Activated CD4-positive, alpha-beta T cell treated with anti-CD3 and anti-CD28 coated beads, Interleukin-2, amount 10 ng/mL, durations not matched to agents 7 days and 5 days (primary cell): ENCODE measurements at regions not wholly inside any gene's neighbourhood (a gene's known extent, or its start where the extent isn't known, plus 50 kb on each side); places are given as distances from the start of the nearest gene placed in this dataset.
"Not testable (repeated sequence)": the region's sequence is repeated elsewhere in the genome, so short reads cannot be mapped to it uniquely, and the experiment has no call there.

Experiments
- CTCF ChIA-PET: fragments of 350-600 bp; sonication (Branson Sonifier 250); formaldehyde crosslinking; loops from one replicate; lab custom pipeline; 2021; ENCODE audit warnings: antibody characterized with exemption; lab: Charles Lee
- POLR2A ChIA-PET: fragments of 350-600 bp; sonication (Branson Sonifier 250); formaldehyde crosslinking; loops from one replicate; lab custom pipeline; 2021; ENCODE audit warnings: antibody characterized with exemption; lab: Charles Lee
- DNase-seq: peaks from one replicate; pipeline ENCODE4 v3.0.0-alpha.2; 2020
- H3K27ac Mint-ChIP-seq: one replicate; pipeline ENCODE4 v1.8.0; 2021; ENCODE audit warnings: mild to moderate bottlenecking, moderate library complexity, mixed read lengths
- H3K27me3 Mint-ChIP-seq: one replicate; pipeline ENCODE4 v1.8.0; 2021; ENCODE audit warnings: mixed read lengths
- H3K36me3 Mint-ChIP-seq: one replicate; pipeline ENCODE4 v1.8.0; 2021; ENCODE audit warnings: low read depth, mixed read lengths
- H3K4me1 Mint-ChIP-seq: one replicate; pipeline ENCODE4 v1.8.0; 2021; ENCODE audit warnings: mixed read lengths
- H3K4me3 Mint-ChIP-seq: one replicate; pipeline ENCODE4 v1.8.0; 2021; ENCODE audit warnings: mild to moderate bottlenecking, moderate library complexity, mixed read lengths
- H3K9me3 Mint-ChIP-seq: one replicate; pipeline ENCODE4 v1.8.0; 2021; ENCODE audit warnings: mixed read lengths

- H3K36me3 Mint-ChIP-seq, H3K27ac Mint-ChIP-seq, H3K27me3 Mint-ChIP-seq, H3K4me3 Mint-ChIP-seq, POLR2A ChIA-PET, H3K4me1 Mint-ChIP-seq, DNase-seq: not testable (repeated sequence)
- peaks cover 37% of the 10 kb centered on the region for H3K9me3 Mint-ChIP-seq
- CTCF ChIA-PET = interaction anchor here (0.6 kb wide), 1 partner anchor 504 kb away, joined by 3 read pairs; no protein-coding TSS in a partner anchor
Observed at GRCh38 chr7:63856466-63856865, 142.2 kb upstream of the ZNF722 start.

GRCh38 chr7:63867127-63867526 lies 131.5 kb upstream of the ZNF722 start:
- Mint-ChIP-seq H3K36me3 (no peaks in the 10 kb centered on the region), H3K27me3 (no peaks in the 10 kb centered on the region), H3K9me3 (peaks cover 28% of the 10 kb centered on the region), H3K27ac (no peak overlapping the region), H3K4me1 (no peaks in the 10 kb centered on the region), H3K4me3 (no peak overlapping the region)
- CTCF ChIA-PET = no interaction called here
- POLR2A ChIA-PET = no interaction called here
- no peak for DNase-seq

GRCh38 chr7:63874242-63874641 lies 124.4 kb upstream of the ZNF722 start:
- H3K36me3 Mint-ChIP-seq, H3K4me1 Mint-ChIP-seq, H3K27ac Mint-ChIP-seq, DNase-seq, CTCF ChIA-PET, POLR2A ChIA-PET, H3K4me3 Mint-ChIP-seq, H3K27me3 Mint-ChIP-seq: not testable (repeated sequence)
- peaks cover 33% of the 10 kb centered on the region for H3K9me3 Mint-ChIP-seq

GRCh38 chr7:63876707-63877322 lies 121.8 kb upstream of the ZNF722 start:
- no peaks in the 10 kb centered on the region for H3K4me1 Mint-ChIP-seq
- H3K27ac Mint-ChIP-seq = no peak overlapping the region
- no peaks in the 10 kb centered on the region for H3K27me3 Mint-ChIP-seq
- DNase-seq = no peak
- ChIA-PET POLR2A (no interaction called here), CTCF (no interaction called here)
- no peaks in the 10 kb centered on the region for H3K36me3 Mint-ChIP-seq
- no peak overlapping the region for H3K4me3 Mint-ChIP-seq
- H3K9me3 Mint-ChIP-seq = peaks cover 50% of the 10 kb centered on the region

GRCh38 chr7:63887031-63887430 lies 111.6 kb upstream of the ZNF722 start:
- Mint-ChIP-seq H3K27me3 (no peaks in the 10 kb centered on the region), H3K27ac (no peak overlapping the region), H3K4me1 (no peaks in the 10 kb centered on the region), H3K4me3 (no peak overlapping the region), H3K36me3 (no peaks in the 10 kb centered on the region), H3K9me3 (peaks cover 32% of the 10 kb centered on the region)
- CTCF ChIA-PET = no interaction called here
- no peak for DNase-seq
- POLR2A ChIA-PET = no interaction called here

GRCh38 chr7:63899691-63900393 lies 98.8 kb upstream of the ZNF722 start:
- Mint-ChIP-seq H3K9me3 (peaks cover 23% of the 10 kb centered on the region), H3K36me3 (peaks cover 9% of the 10 kb centered on the region), H3K27ac (peak overlapping the region; percentile 90), H3K4me1 (peaks cover 12% of the 10 kb centered on the region), H3K27me3 (no peaks in the 10 kb centered on the region), H3K4me3 (peak overlapping the region; percentile 87)
- POLR2A ChIA-PET = interaction anchor here (0.6 kb wide), 1 partner anchor 663 kb away, joined by 3 read pairs; no protein-coding TSS in a partner anchor
- CTCF ChIA-PET = no interaction called here
- peak; percentile 81 for DNase-seq

- ChIA-PET POLR2A (interaction anchor here (0.6 kb wide), 1 partner anchor 663 kb away, joined by 3 read pairs; no protein-coding TSS in a partner anchor), CTCF (interaction anchor here (0.8 kb wide), 1 partner anchor 25 kb away, joined by 3 read pairs; no protein-coding TSS in a partner anchor)
- peak; percentile 96 for DNase-seq
- peak overlapping the region; percentile 90 for H3K27ac Mint-ChIP-seq
- H3K36me3 Mint-ChIP-seq = peaks cover 9% of the 10 kb centered on the region
- H3K9me3 Mint-ChIP-seq = peaks cover 27% of the 10 kb centered on the region
- H3K27me3 Mint-ChIP-seq = no peaks in the 10 kb centered on the region
- H3K4me1 Mint-ChIP-seq = peaks cover 12% of the 10 kb centered on the region
- peak overlapping the region; percentile 87 for H3K4me3 Mint-ChIP-seq
Observed at GRCh38 chr7:63900394-63901203, 98.0 kb upstream of the ZNF722 start.

GRCh38 chr7:63901204-63901506 lies 97.5 kb upstream of the ZNF722 start:
- CTCF ChIA-PET = interaction anchor here (0.8 kb wide), 1 partner anchor 24 kb away, joined by 3 read pairs; no protein-coding TSS in a partner anchor
- POLR2A ChIA-PET, H3K27me3 Mint-ChIP-seq: not testable (repeated sequence)
- Mint-ChIP-seq H3K4me3 (peak overlapping the region; percentile 87), H3K27ac (peak overlapping the region; percentile 46), H3K9me3 (peaks cover 26% of the 10 kb centered on the region), H3K4me1 (peaks cover 12% of the 10 kb centered on the region), H3K36me3 (peaks cover 11% of the 10 kb centered on the region)
- DNase-seq = peak; percentile 17

- CTCF ChIA-PET = no interaction called here
- H3K9me3 Mint-ChIP-seq = peaks cover 33% of the 10 kb centered on the region
Observed at GRCh38 chr7:63918986-63919385, 79.7 kb upstream of the ZNF722 start.

GRCh38 chr7:63925262-63925625 lies 73.4 kb upstream of the ZNF722 start:
- CTCF ChIA-PET = interaction anchor here (0.6 to 1.1 kb wide), 2 partner anchors 24 to 1244 kb away, joined by 3 read pairs; no protein-coding TSS in a partner anchor
- Mint-ChIP-seq H3K27ac (peak overlapping the region; percentile 97), H3K9me3 (peaks cover 34% of the 10 kb centered on the region), H3K27me3 (no peaks in the 10 kb centered on the region), H3K4me3 (peak overlapping the region; percentile 92), H3K4me1 (peaks cover 28% of the 10 kb centered on the region), H3K36me3 (peaks cover 17% of the 10 kb centered on the region)
- POLR2A ChIA-PET = interaction anchor here (1.0 kb wide), 1 partner anchor 382 kb away, joined by 4 read pairs; no protein-coding TSS in a partner anchor
- no peak for DNase-seq

More at GRCh38 chr7:63918986-63919385, 79.7 kb upstream of the ZNF722 start:
- H3K36me3 Mint-ChIP-seq = peaks cover 10% of the 10 kb centered on the region
- POLR2A ChIA-PET = no interaction called here
- peaks cover 2% of the 10 kb centered on the region for H3K4me1 Mint-ChIP-seq
- no peak for DNase-seq
- H3K27me3 Mint-ChIP-seq = no peaks in the 10 kb centered on the region
- H3K4me3 Mint-ChIP-seq = no peak overlapping the region
- H3K27ac Mint-ChIP-seq = no peak overlapping the region

- no peaks in the 10 kb centered on the region for H3K27me3 Mint-ChIP-seq
- peaks cover 17% of the 10 kb centered on the region for H3K36me3 Mint-ChIP-seq
- ChIA-PET CTCF (interaction anchor here (0.6 to 1.1 kb wide), 2 partner anchors 25 to 1245 kb away, joined by 3 read pairs; no protein-coding TSS in a partner anchor), POLR2A (interaction anchor here (1.0 kb wide), 1 partner anchor 381 kb away, joined by 4 read pairs; no protein-coding TSS in a partner anchor)
- peak overlapping the region; percentile 92 for H3K4me3 Mint-ChIP-seq
- H3K4me1 Mint-ChIP-seq = peaks cover 28% of the 10 kb centered on the region
- peaks cover 35% of the 10 kb centered on the region for H3K9me3 Mint-ChIP-seq
- DNase-seq = peak; percentile 96
- peak overlapping the region; percentile 97 for H3K27ac Mint-ChIP-seq
Observed at GRCh38 chr7:63925626-63926460, 72.8 kb upstream of the ZNF722 start.

GRCh38 chr7:63927261-63927660 lies 71.4 kb upstream of the ZNF722 start:
- peak overlapping the region; percentile 97 for H3K27ac Mint-ChIP-seq
- peak overlapping the region; percentile 92 for H3K4me3 Mint-ChIP-seq
- CTCF ChIA-PET = no interaction called here

More at GRCh38 chr7:63927261-63927660, 71.4 kb upstream of the ZNF722 start:
- Mint-ChIP-seq H3K4me1 (peaks cover 26% of the 10 kb centered on the region), H3K36me3 (peaks cover 17% of the 10 kb centered on the region), H3K27me3 (no peaks in the 10 kb centered on the region), H3K9me3 (peaks cover 31% of the 10 kb centered on the region)
- no peak for DNase-seq
- POLR2A ChIA-PET = no interaction called here
